Pulmonary artery endothelial cell (primary cell): ENCODE measurements at regions not wholly inside any gene's neighbourhood (a gene's known extent, or its start where the extent isn't known, plus 50 kb on each side); places are given as distances from the start of the nearest gene placed in this dataset.
"Not testable (repeated sequence)": the region's sequence is repeated elsewhere in the genome, so short reads cannot be mapped to it uniquely, and the experiment has no call there.

Source experiments
- DNase-seq: peaks from one replicate; pipeline ENCODE4 v3.0.0-alpha.2; 2011; ENCODE audit warnings: low read depth, low spot score

GRCh38 chr4:18512718-18513117 lies 491.2 kb upstream of the LCORL start:
- DNase-seq, result no peak

- DNase-seq, result no peak
These were observed 490.2 kb upstream of the LCORL start for GRCh38 chr4:18511727-18512126.

- DNase-seq, result no peak
These were observed 487.2 kb upstream of the LCORL start for GRCh38 chr4:18508786-18509185.

- DNase-seq, result no peak
These were observed 459.4 kb upstream of the LCORL start for GRCh38 chr4:18480928-18481327.

- DNase-seq, result no peak
These were observed 458.8 kb upstream of the LCORL start for GRCh38 chr4:18480342-18480741.

GRCh38 chr4:18479825-18480224 lies 458.3 kb upstream of the LCORL start:
- DNase-seq, result no peak

GRCh38 chr4:18463987-18464559 lies 442.5 kb upstream of the LCORL start:
- no peak for DNase-seq

GRCh38 chr4:18458465-18458864 lies 436.9 kb upstream of the LCORL start:
- DNase-seq, result no peak

- no peak for DNase-seq
These were observed 432.8 kb upstream of the LCORL start for GRCh38 chr4:18454349-18454748.

GRCh38 chr4:18445110-18445509 lies 423.6 kb upstream of the LCORL start:
- no peak for DNase-seq

GRCh38 chr4:18444206-18444605 lies 422.7 kb upstream of the LCORL start:
- DNase-seq, result no peak

GRCh38 chr4:18442957-18443356 lies 421.4 kb upstream of the LCORL start:
- no peak for DNase-seq

GRCh38 chr4:18441676-18442075 lies 420.1 kb upstream of the LCORL start:
- DNase-seq, result no peak

GRCh38 chr4:18441203-18441590 lies 419.6 kb upstream of the LCORL start:
- no peak for DNase-seq

GRCh38 chr4:18440527-18441202 lies 419.1 kb upstream of the LCORL start:
- DNase-seq, result no peak

GRCh38 chr4:18439311-18439710 lies 417.8 kb upstream of the LCORL start:
- no peak for DNase-seq

GRCh38 chr4:18435781-18436180 lies 414.2 kb upstream of the LCORL start:
- DNase-seq, result no peak

- no peak for DNase-seq
These were observed 401.1 kb upstream of the LCORL start for GRCh38 chr4:18422685-18423084.

GRCh38 chr4:18421519-18421918 lies 400.0 kb upstream of the LCORL start:
- DNase-seq, result no peak

GRCh38 chr4:18419780-18420179 lies 398.2 kb upstream of the LCORL start:
- DNase-seq, result no peak

- DNase-seq, result not testable (repeated sequence)
These were observed 396.8 kb upstream of the LCORL start for GRCh38 chr4:18418195-18418898.

GRCh38 chr4:18417651-18418050 lies 396.1 kb upstream of the LCORL start:
- not testable (repeated sequence) for DNase-seq

- no peak for DNase-seq
These were observed 384.7 kb upstream of the LCORL start for GRCh38 chr4:18406264-18406663.
